ENCODE measurements at regions not wholly inside any gene's neighbourhood (a gene's known extent, or its start where the extent isn't known, plus 50 kb on each side); places are given as distances from the start of the nearest gene placed in this dataset.
A peak's percentile ranks its signal among the peaks of the same experiment; 100 is the strongest.

- H3K27me3 ChIP-seq (replicated peaks; ENCODE audit: control insufficient read depth, insufficient read depth, low read length): no peaks in the 10 kb centered on the region
- DNase-seq (ENCODE audit: low read depth): no peak
- H3K9ac ChIP-seq (ENCODE audit: low read length): no peak overlapping the region
- no peaks in the 10 kb centered on the region for H3K9me3 ChIP-seq (ENCODE audit: control insufficient read depth, low read length)
- no peaks in the 10 kb centered on the region for H3K36me3 ChIP-seq (ENCODE audit: control insufficient read depth, insufficient read depth, low read length, severe bottlenecking)
- H3K4me3 ChIP-seq (ENCODE audit: low read length): no peak overlapping the region
- H3K4me1 ChIP-seq (ENCODE audit: control insufficient read depth, insufficient read depth, low read length): no peaks in the 10 kb centered on the region
These were observed 1017.8 kb upstream of the CHAC2 start for GRCh38 chr2:52749764-52750163.

GRCh38 chr2:52745144-52745543 is 1022.5 kb upstream of the CHAC2 start:
- H3K4me3 ChIP-seq (ENCODE audit: low read length): no peak overlapping the region
- H3K9ac ChIP-seq (ENCODE audit: low read length): no peak overlapping the region
- no peaks in the 10 kb centered on the region for H3K27me3 ChIP-seq (replicated peaks; ENCODE audit: control insufficient read depth, insufficient read depth, low read length)
- no peaks in the 10 kb centered on the region for H3K4me1 ChIP-seq (ENCODE audit: control insufficient read depth, insufficient read depth, low read length)
- no peak for DNase-seq (ENCODE audit: low read depth)
- H3K9me3 ChIP-seq (ENCODE audit: control insufficient read depth, low read length): no peaks in the 10 kb centered on the region
- H3K36me3 ChIP-seq (ENCODE audit: control insufficient read depth, insufficient read depth, low read length, severe bottlenecking): no peaks in the 10 kb centered on the region

- Histone ChIP-seq H3K27me3 (replicated peaks; ENCODE audit: control insufficient read depth, insufficient read depth, low read length) (no peaks in the 10 kb centered on the region), H3K4me1 (ENCODE audit: control insufficient read depth, insufficient read depth, low read length) (no peaks in the 10 kb centered on the region), H3K4me3 (ENCODE audit: low read length) (no peak overlapping the region), H3K9ac (ENCODE audit: low read length) (no peak overlapping the region), H3K9me3 (ENCODE audit: control insufficient read depth, low read length) (peaks cover 3% of the 10 kb centered on the region), H3K36me3 (ENCODE audit: control insufficient read depth, insufficient read depth, low read length, severe bottlenecking) (no peaks in the 10 kb centered on the region)
- no peak for DNase-seq (ENCODE audit: low read depth)
These were observed 1034.7 kb upstream of the CHAC2 start for GRCh38 chr2:52732849-52733395.

- Histone ChIP-seq H3K4me3 (ENCODE audit: low read length) (no peak overlapping the region), H3K9me3 (ENCODE audit: control insufficient read depth, low read length) (peaks cover 10% of the 10 kb centered on the region), H3K27me3 (replicated peaks; ENCODE audit: control insufficient read depth, insufficient read depth, low read length) (no peaks in the 10 kb centered on the region), H3K9ac (ENCODE audit: low read length) (no peak overlapping the region), H3K36me3 (ENCODE audit: control insufficient read depth, insufficient read depth, low read length, severe bottlenecking) (no peaks in the 10 kb centered on the region), H3K4me1 (ENCODE audit: control insufficient read depth, insufficient read depth, low read length) (no peaks in the 10 kb centered on the region)
- DNase-seq (ENCODE audit: low read depth): no peak
These were observed 1043.0 kb upstream of the CHAC2 start for GRCh38 chr2:52724585-52724984.

GRCh38 chr2:52717836-52718235 is 1049.8 kb upstream of the CHAC2 start:
- no peaks in the 10 kb centered on the region for H3K27me3 ChIP-seq (replicated peaks; ENCODE audit: control insufficient read depth, insufficient read depth, low read length)
- H3K36me3 ChIP-seq (ENCODE audit: control insufficient read depth, insufficient read depth, low read length, severe bottlenecking): no peaks in the 10 kb centered on the region
- DNase-seq (ENCODE audit: low read depth): no peak
- no peak overlapping the region for H3K4me3 ChIP-seq (ENCODE audit: low read length)
- H3K4me1 ChIP-seq (ENCODE audit: control insufficient read depth, insufficient read depth, low read length): no peaks in the 10 kb centered on the region
- no peak overlapping the region for H3K9ac ChIP-seq (ENCODE audit: low read length)
- no peaks in the 10 kb centered on the region for H3K9me3 ChIP-seq (ENCODE audit: control insufficient read depth, low read length)

GRCh38 chr2:52710810-52711618 is 1056.6 kb upstream of the CHAC2 start:
- no peaks in the 10 kb centered on the region for H3K27me3 ChIP-seq (replicated peaks; ENCODE audit: control insufficient read depth, insufficient read depth, low read length)
- no peaks in the 10 kb centered on the region for H3K4me1 ChIP-seq (ENCODE audit: control insufficient read depth, insufficient read depth, low read length)
- no peak for DNase-seq (ENCODE audit: low read depth)
- no peaks in the 10 kb centered on the region for H3K9me3 ChIP-seq (ENCODE audit: control insufficient read depth, low read length)
- no peak overlapping the region for H3K4me3 ChIP-seq (ENCODE audit: low read length)
- no peak overlapping the region for H3K9ac ChIP-seq (ENCODE audit: low read length)
- no peaks in the 10 kb centered on the region for H3K36me3 ChIP-seq (ENCODE audit: control insufficient read depth, insufficient read depth, low read length, severe bottlenecking)

GRCh38 chr2:52704251-52704650 is 1063.4 kb upstream of the CHAC2 start:
- Histone ChIP-seq H3K36me3 (ENCODE audit: control insufficient read depth, insufficient read depth, low read length, severe bottlenecking) (no peaks in the 10 kb centered on the region), H3K4me1 (ENCODE audit: control insufficient read depth, insufficient read depth, low read length) (no peaks in the 10 kb centered on the region), H3K9ac (ENCODE audit: low read length) (no peak overlapping the region), H3K27me3 (replicated peaks; ENCODE audit: control insufficient read depth, insufficient read depth, low read length) (no peaks in the 10 kb centered on the region), H3K9me3 (ENCODE audit: control insufficient read depth, low read length) (no peaks in the 10 kb centered on the region), H3K4me3 (ENCODE audit: low read length) (no peak overlapping the region)
- no peak for DNase-seq (ENCODE audit: low read depth)

GRCh38 chr2:52703004-52703403 is 1064.6 kb upstream of the CHAC2 start:
- DNase-seq (ENCODE audit: low read depth): no peak
- no peaks in the 10 kb centered on the region for H3K9me3 ChIP-seq (ENCODE audit: control insufficient read depth, low read length)
- no peak overlapping the region for H3K9ac ChIP-seq (ENCODE audit: low read length)
- no peaks in the 10 kb centered on the region for H3K27me3 ChIP-seq (replicated peaks; ENCODE audit: control insufficient read depth, insufficient read depth, low read length)
- no peak overlapping the region for H3K4me3 ChIP-seq (ENCODE audit: low read length)
- no peaks in the 10 kb centered on the region for H3K36me3 ChIP-seq (ENCODE audit: control insufficient read depth, insufficient read depth, low read length, severe bottlenecking)
- H3K4me1 ChIP-seq (ENCODE audit: control insufficient read depth, insufficient read depth, low read length): no peaks in the 10 kb centered on the region

GRCh38 chr2:52698408-52698807 is 1069.2 kb upstream of the CHAC2 start:
- H3K9ac ChIP-seq (ENCODE audit: low read length): no peak overlapping the region
- no peaks in the 10 kb centered on the region for H3K27me3 ChIP-seq (replicated peaks; ENCODE audit: control insufficient read depth, insufficient read depth, low read length)
- H3K36me3 ChIP-seq (ENCODE audit: control insufficient read depth, insufficient read depth, low read length, severe bottlenecking): no peaks in the 10 kb centered on the region
- no peaks in the 10 kb centered on the region for H3K4me1 ChIP-seq (ENCODE audit: control insufficient read depth, insufficient read depth, low read length)
- no peak for DNase-seq (ENCODE audit: low read depth)
- no peak overlapping the region for H3K4me3 ChIP-seq (ENCODE audit: low read length)
- no peaks in the 10 kb centered on the region for H3K9me3 ChIP-seq (ENCODE audit: control insufficient read depth, low read length)

- no peak overlapping the region for H3K4me3 ChIP-seq (ENCODE audit: low read length)
- H3K36me3 ChIP-seq (ENCODE audit: control insufficient read depth, insufficient read depth, low read length, severe bottlenecking): no peaks in the 10 kb centered on the region
- H3K27me3 ChIP-seq (replicated peaks; ENCODE audit: control insufficient read depth, insufficient read depth, low read length): no peaks in the 10 kb centered on the region
- H3K4me1 ChIP-seq (ENCODE audit: control insufficient read depth, insufficient read depth, low read length): no peaks in the 10 kb centered on the region
- H3K9ac ChIP-seq (ENCODE audit: low read length): no peak overlapping the region
- no peak for DNase-seq (ENCODE audit: low read depth)
- no peaks in the 10 kb centered on the region for H3K9me3 ChIP-seq (ENCODE audit: control insufficient read depth, low read length)
These were observed 1069.9 kb upstream of the CHAC2 start for GRCh38 chr2:52697690-52698089.

GRCh38 chr2:52695731-52696130 is 1071.9 kb upstream of the CHAC2 start:
- Histone ChIP-seq H3K27me3 (replicated peaks; ENCODE audit: control insufficient read depth, insufficient read depth, low read length) (no peaks in the 10 kb centered on the region), H3K4me3 (ENCODE audit: low read length) (no peak overlapping the region), H3K36me3 (ENCODE audit: control insufficient read depth, insufficient read depth, low read length, severe bottlenecking) (no peaks in the 10 kb centered on the region), H3K9ac (ENCODE audit: low read length) (no peak overlapping the region), H3K4me1 (ENCODE audit: control insufficient read depth, insufficient read depth, low read length) (no peaks in the 10 kb centered on the region), H3K9me3 (ENCODE audit: control insufficient read depth, low read length) (no peaks in the 10 kb centered on the region)
- DNase-seq (ENCODE audit: low read depth): peak; percentile 26

- Histone ChIP-seq H3K9ac (ENCODE audit: low read length) (no peak overlapping the region), H3K4me3 (ENCODE audit: low read length) (no peak overlapping the region), H3K4me1 (ENCODE audit: control insufficient read depth, insufficient read depth, low read length) (no peaks in the 10 kb centered on the region), H3K36me3 (ENCODE audit: control insufficient read depth, insufficient read depth, low read length, severe bottlenecking) (no peaks in the 10 kb centered on the region), H3K27me3 (replicated peaks; ENCODE audit: control insufficient read depth, insufficient read depth, low read length) (no peaks in the 10 kb centered on the region), H3K9me3 (ENCODE audit: control insufficient read depth, low read length) (peaks cover 21% of the 10 kb centered on the region)
- DNase-seq (ENCODE audit: low read depth): no peak
These were observed 1080.7 kb upstream of the CHAC2 start for GRCh38 chr2:52686935-52687334.
